IPS-20b (cell line): ENCODE measurements at regions not wholly inside any gene's neighbourhood (a gene's known extent, or its start where the extent isn't known, plus 50 kb on each side); places are given as distances from the start of the nearest gene placed in this dataset.

Experiments used
- H3K27ac ChIP-seq: one replicate; pipeline ENCODE4 v1.5.1; 2013; ENCODE audit warnings: low read length
- H3K27me3 ChIP-seq: 2 replicates; pipeline ENCODE4 v1.6.1; 2013; ENCODE audit warnings: mild to moderate bottlenecking, low read length, inconsistent platforms; ENCODE audit not compliant: insufficient read depth
- H3K36me3 ChIP-seq: 2 replicates; pipeline ENCODE4 v1.6.1; 2013; ENCODE audit warnings: low read depth, mild to moderate bottlenecking, inconsistent platforms, low read length, moderate library complexity; ENCODE audit not compliant: insufficient read depth
- H3K4me1 ChIP-seq: 2 replicates; pipeline ENCODE4 v1.6.1; 2013; ENCODE audit warnings: mild to moderate bottlenecking, control low read depth, inconsistent platforms, low read length, moderate library complexity; ENCODE audit not compliant: insufficient read depth
- H3K4me3 ChIP-seq: 2 replicates; pipeline ENCODE4 v1.5.1; 2013; ENCODE audit warnings: mild to moderate bottlenecking, low read length, inconsistent platforms
- H3K9ac ChIP-seq: 2 replicates; pipeline ENCODE4 v1.6.1; 2013; ENCODE audit warnings: low read depth, mild to moderate bottlenecking, inconsistent platforms, low read length, moderate library complexity
- H3K9me3 ChIP-seq: 2 replicates; pipeline ENCODE4 v1.6.1; 2013; ENCODE audit warnings: mild to moderate bottlenecking, low read depth, low read length, inconsistent platforms; ENCODE audit not compliant: insufficient read depth

DNA sequence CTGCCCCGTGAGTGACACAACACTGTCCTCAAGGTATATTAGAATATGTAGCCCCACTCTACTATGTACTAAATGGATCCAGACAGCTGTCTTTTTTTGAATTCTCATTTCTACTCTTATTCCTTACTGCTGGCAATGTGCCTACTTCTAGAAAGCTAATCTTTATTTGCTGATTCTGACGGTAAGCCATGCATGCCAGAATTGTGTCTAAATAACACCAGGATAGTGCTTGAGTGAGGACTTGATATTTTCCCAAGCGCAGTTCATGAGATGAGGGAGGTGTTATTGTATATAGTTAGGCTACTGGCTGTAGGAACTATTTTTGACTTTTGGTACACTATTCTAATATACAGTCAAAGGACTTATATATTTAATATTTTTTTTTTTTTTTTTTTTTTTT lies 316.2 kb upstream of the NAV3 start:
- H3K27ac ChIP-seq, result no peak overlapping the region
- H3K27me3 ChIP-seq, result no peaks in the 10 kb centered on the region
- H3K9ac ChIP-seq, result no peak overlapping the region
- H3K4me3 ChIP-seq, result no peak overlapping the region
- H3K9me3 ChIP-seq, result no peaks in the 10 kb centered on the region
- H3K4me1 ChIP-seq, result 0 out of 2 replicates have a peak, but pooled peaks cover 7% of the 10 kb centered on the region
- no peaks in the 10 kb centered on the region for H3K36me3 ChIP-seq

DNA sequence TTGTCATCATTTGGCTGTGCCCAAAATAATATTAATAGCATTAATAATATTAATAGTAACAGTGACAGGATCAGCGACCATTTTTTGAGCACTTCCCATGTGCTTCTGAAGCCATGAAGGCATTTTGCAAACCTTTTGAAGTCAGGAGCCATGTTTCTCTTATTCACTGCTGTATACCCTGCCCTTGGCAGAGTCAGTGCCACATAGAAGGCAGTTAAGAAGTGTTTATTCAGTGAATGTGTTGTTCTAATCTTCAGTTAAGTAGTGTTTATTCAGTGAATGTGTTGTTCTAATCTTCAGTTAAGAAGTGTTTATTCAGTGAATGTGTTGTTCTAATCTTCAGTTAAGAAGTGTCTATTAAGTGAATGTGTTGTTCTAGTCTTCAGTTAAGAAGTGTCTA lies 319.7 kb upstream of the NAV3 start:
- no peak overlapping the region for H3K27ac ChIP-seq
- H3K9me3 ChIP-seq, result no peaks in the 10 kb centered on the region
- no peaks in the 10 kb centered on the region for H3K36me3 ChIP-seq
- H3K4me1 ChIP-seq, result 0 out of 2 replicates have a peak, but pooled peaks cover 7% of the 10 kb centered on the region
- no peak overlapping the region for H3K4me3 ChIP-seq
- no peaks in the 10 kb centered on the region for H3K27me3 ChIP-seq
- H3K9ac ChIP-seq, result no peak overlapping the region

GRCh38 chr12:77504466-77504865 lies 326.2 kb upstream of the NAV3 start:
- Histone ChIP-seq H3K4me1 (no peaks in the 10 kb centered on the region), H3K27me3 (no peaks in the 10 kb centered on the region), H3K9me3 (no peaks in the 10 kb centered on the region), H3K9ac (no peak overlapping the region), H3K27ac (no peak overlapping the region), H3K36me3 (no peaks in the 10 kb centered on the region), H3K4me3 (no peak overlapping the region)

DNA sequence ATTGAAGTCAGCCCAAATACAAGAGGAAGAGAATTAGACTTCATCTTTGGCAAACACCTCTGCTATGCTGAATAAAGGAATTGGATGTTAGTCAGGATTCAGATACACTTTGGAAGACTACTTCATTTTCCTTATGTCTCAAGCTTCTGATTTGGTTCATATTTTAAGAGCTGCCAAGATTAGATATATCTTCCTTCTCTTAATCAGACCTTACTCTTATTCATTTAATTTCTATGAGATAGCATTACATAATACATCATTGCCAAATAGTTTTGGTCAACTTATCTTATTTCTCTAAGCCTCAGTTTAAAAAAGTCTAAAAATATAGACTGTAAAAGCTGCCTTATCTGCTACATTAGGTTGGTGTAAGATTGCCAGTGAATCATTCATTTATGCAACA lies 330.6 kb upstream of the NAV3 start:
- H3K27ac ChIP-seq, result no peak overlapping the region
- peaks cover 8% of the 10 kb centered on the region; the same call in 1 of the 2 replicates for H3K4me1 ChIP-seq
- no peak overlapping the region for H3K9ac ChIP-seq
- no peaks in the 10 kb centered on the region for H3K27me3 ChIP-seq
- no peaks in the 10 kb centered on the region for H3K9me3 ChIP-seq
- H3K36me3 ChIP-seq, result no peaks in the 10 kb centered on the region
- no peak overlapping the region for H3K4me3 ChIP-seq

DNA sequence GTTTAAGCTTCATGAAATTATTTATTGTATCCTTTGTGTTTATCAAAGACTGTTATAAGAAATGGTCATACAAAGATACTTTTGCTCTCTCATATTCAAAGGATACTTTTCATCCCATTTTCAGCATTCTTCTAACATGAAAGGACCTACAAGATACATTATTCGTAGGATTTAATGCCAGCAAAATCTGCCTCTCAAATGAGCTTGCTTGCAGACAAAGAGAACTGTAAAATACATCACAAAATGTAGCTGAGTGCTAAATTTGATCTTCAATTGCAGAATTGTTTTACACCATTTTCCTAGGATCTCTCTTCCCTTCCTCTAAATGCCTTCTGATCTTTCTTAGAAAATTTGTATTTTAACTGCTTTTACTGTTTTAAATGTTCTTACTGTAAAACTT lies 333.0 kb upstream of the NAV3 start:
- Histone ChIP-seq H3K27me3 (no peaks in the 10 kb centered on the region), H3K4me3 (no peak overlapping the region), H3K9me3 (no peaks in the 10 kb centered on the region), H3K36me3 (no peaks in the 10 kb centered on the region), H3K27ac (no peak overlapping the region), H3K4me1 (peaks cover 13% of the 10 kb centered on the region; the same call in 1 of the 2 replicates), H3K9ac (no peak overlapping the region)

DNA sequence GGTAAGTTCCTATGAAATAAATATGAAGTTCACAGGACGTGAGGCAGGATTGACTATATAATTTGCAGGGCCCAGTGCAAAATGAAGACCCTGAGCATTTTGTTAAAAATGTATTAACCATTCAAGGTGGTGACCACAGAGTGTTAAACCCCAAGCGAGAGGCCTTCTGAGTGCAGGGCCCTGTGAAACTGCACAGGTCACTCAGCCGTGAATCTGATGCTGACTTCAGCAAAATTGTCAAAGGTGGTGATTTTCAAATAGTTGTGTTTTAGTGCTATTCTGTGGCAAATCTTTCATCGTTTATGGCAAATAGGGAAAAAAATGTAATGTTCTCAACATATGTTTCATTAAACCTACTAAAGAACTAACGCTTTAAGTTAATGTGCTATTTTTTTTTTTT lies 334.0 kb upstream of the NAV3 start:
- Histone ChIP-seq H3K4me1 (peaks cover 13% of the 10 kb centered on the region; the same call in 1 of the 2 replicates), H3K36me3 (no peaks in the 10 kb centered on the region), H3K27me3 (no peaks in the 10 kb centered on the region), H3K27ac (no peak overlapping the region), H3K9me3 (no peaks in the 10 kb centered on the region), H3K9ac (no peak overlapping the region), H3K4me3 (no peak overlapping the region)

DNA sequence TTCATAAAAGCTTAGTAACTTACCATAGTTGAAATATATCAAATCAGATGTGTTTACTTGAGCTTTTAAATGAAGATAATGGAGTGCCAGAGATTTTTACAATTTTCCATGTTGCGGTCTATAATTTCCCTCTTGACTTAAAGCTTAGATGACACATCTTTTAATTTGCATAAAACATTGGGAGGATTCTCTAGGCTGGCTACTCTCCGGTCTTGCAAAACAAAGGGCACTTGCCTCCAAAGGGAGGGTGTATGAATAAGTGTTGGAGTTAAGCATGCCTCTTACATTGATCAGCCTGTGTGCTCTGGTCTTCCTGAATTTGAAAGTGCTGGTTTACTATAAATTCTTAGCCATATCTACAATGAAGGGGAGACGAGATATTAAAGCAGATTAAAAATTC lies 336.4 kb upstream of the NAV3 start:
- H3K9me3 ChIP-seq, result peaks cover 8% of the 10 kb centered on the region; the same call in 1 of the 2 replicates
- no peak overlapping the region for H3K27ac ChIP-seq
- H3K27me3 ChIP-seq, result no peaks in the 10 kb centered on the region
- H3K9ac ChIP-seq, result no peak overlapping the region
- H3K4me1 ChIP-seq, result peaks cover 18% of the 10 kb centered on the region; the same call in 1 of the 2 replicates
- H3K36me3 ChIP-seq, result no peaks in the 10 kb centered on the region
- no peak overlapping the region for H3K4me3 ChIP-seq

DNA sequence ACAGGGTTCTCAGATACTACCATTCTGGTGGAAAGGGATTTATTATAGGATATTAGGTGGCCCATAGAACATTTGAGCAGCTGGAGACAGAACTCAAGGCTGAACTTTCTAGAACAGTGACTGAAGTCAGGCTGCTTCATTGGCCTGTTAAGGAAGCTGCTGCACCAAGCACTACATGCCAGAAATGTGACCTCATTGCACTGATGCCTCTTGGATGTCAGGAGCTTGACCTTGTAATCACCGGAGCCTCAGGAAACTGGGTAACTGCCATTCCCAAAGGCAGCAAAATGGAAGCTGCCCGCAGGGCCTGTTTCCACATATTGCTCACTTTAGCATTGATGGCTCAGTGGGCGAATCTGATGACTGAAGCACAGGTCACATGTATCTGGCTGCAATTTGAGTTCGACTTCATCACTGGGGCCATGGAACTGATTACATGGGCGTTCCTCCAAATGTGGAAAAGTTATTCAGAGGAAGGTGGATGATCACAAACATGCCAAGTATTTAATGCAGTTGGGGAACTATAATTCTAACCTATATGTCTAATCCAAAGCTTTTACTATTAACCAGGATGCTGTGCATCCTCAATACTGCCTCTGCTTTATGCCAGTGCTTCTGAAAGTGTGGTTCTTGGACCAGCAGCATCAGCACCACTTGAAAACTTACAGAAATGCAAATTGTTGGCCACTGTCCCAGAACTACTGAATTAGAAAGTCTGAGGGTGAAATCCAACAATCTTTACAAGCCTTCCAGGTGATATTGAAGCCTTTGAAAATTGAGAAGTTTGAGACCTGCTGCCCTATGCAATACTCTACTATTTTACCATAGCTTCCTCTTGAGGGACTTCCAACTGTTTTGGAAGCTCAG lies 337.2 kb upstream of the NAV3 start:
- Histone ChIP-seq H3K4me1 (peaks cover 21% of the 10 kb centered on the region; the same call in 1 of the 2 replicates), H3K27me3 (no peaks in the 10 kb centered on the region), H3K9me3 (peaks cover 8% of the 10 kb centered on the region; the same call in 1 of the 2 replicates), H3K9ac (no peak overlapping the region), H3K4me3 (no peak overlapping the region), H3K27ac (no peak overlapping the region), H3K36me3 (no peaks in the 10 kb centered on the region)

GRCh38 chr12:77492536-77492935 lies 338.2 kb upstream of the NAV3 start:
- peaks cover 8% of the 10 kb centered on the region; the same call in 1 of the 2 replicates for H3K9me3 ChIP-seq
- no peaks in the 10 kb centered on the region for H3K27me3 ChIP-seq
- H3K36me3 ChIP-seq, result no peaks in the 10 kb centered on the region
- H3K4me1 ChIP-seq, result peaks cover 15% of the 10 kb centered on the region; the same call in 1 of the 2 replicates
- no peak overlapping the region for H3K27ac ChIP-seq
- H3K9ac ChIP-seq, result no peak overlapping the region
- no peak overlapping the region for H3K4me3 ChIP-seq

DNA sequence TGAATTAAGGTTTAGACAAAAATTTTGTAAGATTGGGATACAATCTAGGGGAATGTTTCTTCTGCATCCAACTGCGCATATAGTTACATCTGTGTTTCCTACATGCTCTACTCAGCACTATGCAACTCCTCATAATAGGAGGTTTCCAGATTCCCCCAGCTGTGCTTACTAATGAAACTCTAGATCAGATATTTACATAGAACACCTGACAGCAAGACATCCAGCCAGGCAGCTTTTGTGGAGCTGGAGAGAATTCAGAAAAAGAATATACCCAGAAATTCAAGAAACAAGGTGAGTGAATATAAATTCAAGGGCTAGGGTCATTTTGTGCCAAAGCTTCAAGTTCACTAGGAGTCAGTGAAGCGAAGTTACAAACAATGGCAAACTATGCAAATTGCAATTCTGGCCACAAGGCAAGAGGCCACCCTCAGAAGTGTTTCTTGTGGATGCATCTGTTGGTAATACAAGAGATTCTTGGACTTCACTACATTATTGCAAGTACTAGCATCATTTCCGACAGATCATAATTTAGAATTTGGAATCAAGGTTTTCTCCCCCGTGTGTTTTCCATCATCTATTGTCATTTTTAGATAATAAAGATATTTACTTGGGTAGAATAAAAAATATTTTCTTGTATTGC lies 341.2 kb upstream of the NAV3 start:
- Histone ChIP-seq H3K27me3 (no peaks in the 10 kb centered on the region), H3K4me3 (no peak overlapping the region), H3K36me3 (no peaks in the 10 kb centered on the region), H3K4me1 (peaks cover 11% of the 10 kb centered on the region; the same call in 1 of the 2 replicates), H3K9ac (no peak overlapping the region), H3K27ac (no peak overlapping the region), H3K9me3 (peaks cover 8% of the 10 kb centered on the region; the same call in 1 of the 2 replicates)

DNA sequence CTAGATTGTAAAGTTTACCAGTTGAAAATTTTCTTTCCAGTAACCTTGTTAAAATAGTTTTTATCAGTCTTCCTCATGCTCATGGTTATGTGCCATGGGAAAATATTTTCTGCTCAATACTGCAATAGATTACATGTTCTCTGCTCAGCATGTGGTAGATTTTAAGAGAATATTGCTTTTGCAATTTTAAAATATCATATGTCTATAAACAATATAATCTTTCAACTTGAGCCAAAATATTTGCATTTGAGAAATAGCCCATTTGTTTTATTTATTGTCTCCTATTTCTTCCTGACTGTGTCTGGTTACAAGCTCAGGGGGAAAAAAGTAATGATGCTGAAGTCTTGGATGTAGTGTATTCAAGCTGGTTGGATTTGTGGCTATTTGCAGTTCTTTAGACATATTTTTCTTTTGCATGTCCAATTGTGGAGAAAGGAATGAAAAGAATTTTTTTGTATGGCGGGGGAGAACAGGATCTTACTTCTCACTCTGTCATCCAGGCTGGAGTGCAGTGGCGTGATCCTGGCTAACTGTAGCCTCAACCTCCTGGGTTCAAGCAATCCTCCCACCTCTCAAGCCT lies 342.6 kb upstream of the NAV3 start:
- no peak overlapping the region for H3K27ac ChIP-seq
- peaks cover 9% of the 10 kb centered on the region; the same call in 1 of the 2 replicates for H3K4me1 ChIP-seq
- H3K36me3 ChIP-seq, result no peaks in the 10 kb centered on the region
- no peak overlapping the region for H3K4me3 ChIP-seq
- H3K9ac ChIP-seq, result no peak overlapping the region
- peaks cover 8% of the 10 kb centered on the region; the same call in 1 of the 2 replicates for H3K9me3 ChIP-seq
- H3K27me3 ChIP-seq, result no peaks in the 10 kb centered on the region
